ENCODE measurements at regions not wholly inside any gene's neighbourhood (a gene's known extent, or its start where the extent isn't known, plus 50 kb on each side); places are given as distances from the start of the nearest gene placed in this dataset.

DNA sequence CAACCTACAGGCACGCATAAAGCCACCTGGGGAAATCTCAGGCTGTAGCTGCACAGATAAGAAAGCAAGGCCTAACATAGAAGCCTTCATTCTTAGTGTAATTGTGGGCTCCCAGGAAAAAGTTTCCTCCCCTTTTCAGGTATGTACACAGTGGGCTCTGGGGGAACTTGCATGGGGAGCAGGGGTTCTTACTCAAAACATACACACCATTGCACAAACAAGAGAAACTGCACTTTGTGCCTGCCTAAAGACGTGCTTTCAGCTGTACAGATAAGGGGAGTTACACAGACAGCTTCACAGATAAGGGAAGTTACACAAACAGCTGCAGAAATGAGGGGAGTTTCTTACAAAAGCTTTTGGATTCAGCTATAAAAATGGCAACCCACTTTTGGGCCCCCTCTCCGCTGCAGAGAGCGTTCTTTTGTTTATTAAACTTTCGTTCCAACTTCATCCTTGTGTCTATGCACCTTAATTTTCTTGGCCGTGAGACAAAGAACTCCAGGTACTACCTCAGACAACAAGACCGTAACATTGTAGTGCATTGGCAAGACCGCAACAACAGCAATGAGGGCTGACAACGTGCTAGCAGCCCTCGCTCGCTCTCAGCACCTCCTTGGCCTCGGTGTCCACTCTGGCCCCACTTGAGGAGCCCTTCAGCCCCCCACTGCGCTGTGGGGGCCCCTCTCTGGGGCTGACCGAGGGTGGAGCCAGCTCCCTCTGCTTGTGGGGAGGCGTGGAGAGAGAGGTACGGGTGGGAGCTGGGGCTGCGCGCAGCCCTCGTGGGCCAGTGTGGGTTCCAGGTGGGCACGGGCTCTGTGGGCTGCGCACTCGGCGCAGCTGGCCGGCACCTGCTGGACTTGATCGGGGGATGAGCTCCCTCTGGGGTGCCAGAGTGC lies 317.5 kb downstream of the RAPGEF2 start:
- TF ChIP-seq GATA3 (IDR thresholded peaks at IDR 0.05; ENCODE audit: low read depth, low read length) = no peak
- TF ChIP-seq GATA2 (IDR thresholded peaks at IDR 0.05; ENCODE audit: low read depth, low read length) = no peak
